ENCODE measurements at regions not wholly inside any gene's neighbourhood (a gene's known extent, or its start where the extent isn't known, plus 50 kb on each side); places are given as distances from the start of the nearest gene placed in this dataset.

- TF ChIP-seq POLR2A (IDR thresholded peaks at IDR 0.05): no peak
- TF ChIP-seq, protein P1, sequence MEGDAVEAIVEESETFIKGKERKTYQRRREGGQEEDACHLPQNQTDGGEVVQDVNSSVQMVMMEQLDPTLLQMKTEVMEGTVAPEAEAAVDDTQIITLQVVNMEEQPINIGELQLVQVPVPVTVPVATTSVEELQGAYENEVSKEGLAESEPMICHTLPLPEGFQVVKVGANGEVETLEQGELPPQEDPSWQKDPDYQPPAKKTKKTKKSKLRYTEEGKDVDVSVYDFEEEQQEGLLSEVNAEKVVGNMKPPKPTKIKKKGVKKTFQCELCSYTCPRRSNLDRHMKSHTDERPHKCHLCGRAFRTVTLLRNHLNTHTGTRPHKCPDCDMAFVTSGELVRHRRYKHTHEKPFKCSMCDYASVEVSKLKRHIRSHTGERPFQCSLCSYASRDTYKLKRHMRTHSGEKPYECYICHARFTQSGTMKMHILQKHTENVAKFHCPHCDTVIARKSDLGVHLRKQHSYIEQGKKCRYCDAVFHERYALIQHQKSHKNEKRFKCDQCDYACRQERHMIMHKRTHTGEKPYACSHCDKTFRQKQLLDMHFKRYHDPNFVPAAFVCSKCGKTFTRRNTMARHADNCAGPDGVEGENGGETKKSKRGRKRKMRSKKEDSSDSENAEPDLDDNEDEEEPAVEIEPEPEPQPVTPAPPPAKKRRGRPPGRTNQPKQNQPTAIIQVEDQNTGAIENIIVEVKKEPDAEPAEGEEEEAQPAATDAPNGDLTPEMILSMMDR (IDR thresholded peaks at IDR 0.05): no peak
- TF ChIP-seq EP300 (IDR thresholded peaks at IDR 0.05): no peak
- no peak for TF ChIP-seq POLR2AphosphoS5 (IDR thresholded peaks at IDR 0.05)
Observed at GRCh38 chr20:52749938-52750337, 222.2 kb upstream of the TSHZ2 start.

Data from gastroesophageal sphincter (tissue), 3 donors.